ENCODE measurements at regions not wholly inside any gene's neighbourhood (a gene's known extent, or its start where the extent isn't known, plus 50 kb on each side); places are given as distances from the start of the nearest gene placed in this dataset.

DNA sequence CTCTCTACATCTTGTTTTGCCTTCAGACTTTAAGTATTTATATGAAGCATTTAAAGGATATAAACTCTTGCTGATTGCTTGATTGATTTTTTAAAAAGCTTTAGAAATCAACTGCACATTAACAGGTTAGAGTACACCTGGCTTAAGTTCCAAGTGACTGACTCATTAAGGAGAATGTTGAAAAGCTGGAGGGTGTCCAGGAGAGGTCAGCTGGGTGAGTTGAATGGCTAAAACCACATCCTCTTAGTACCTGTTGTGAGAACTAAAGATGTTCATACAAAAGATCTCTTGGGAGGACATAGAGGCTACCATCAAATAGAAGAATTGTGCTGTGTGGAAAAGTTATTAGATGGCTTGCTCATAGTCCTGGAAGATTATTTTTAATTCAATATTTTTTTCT is 206.8 kb downstream of the TXNL1 start:
- no peak for TF ChIP-seq POLR2A (IDR thresholded peaks at IDR 0.05)
- TF ChIP-seq, protein P1, sequence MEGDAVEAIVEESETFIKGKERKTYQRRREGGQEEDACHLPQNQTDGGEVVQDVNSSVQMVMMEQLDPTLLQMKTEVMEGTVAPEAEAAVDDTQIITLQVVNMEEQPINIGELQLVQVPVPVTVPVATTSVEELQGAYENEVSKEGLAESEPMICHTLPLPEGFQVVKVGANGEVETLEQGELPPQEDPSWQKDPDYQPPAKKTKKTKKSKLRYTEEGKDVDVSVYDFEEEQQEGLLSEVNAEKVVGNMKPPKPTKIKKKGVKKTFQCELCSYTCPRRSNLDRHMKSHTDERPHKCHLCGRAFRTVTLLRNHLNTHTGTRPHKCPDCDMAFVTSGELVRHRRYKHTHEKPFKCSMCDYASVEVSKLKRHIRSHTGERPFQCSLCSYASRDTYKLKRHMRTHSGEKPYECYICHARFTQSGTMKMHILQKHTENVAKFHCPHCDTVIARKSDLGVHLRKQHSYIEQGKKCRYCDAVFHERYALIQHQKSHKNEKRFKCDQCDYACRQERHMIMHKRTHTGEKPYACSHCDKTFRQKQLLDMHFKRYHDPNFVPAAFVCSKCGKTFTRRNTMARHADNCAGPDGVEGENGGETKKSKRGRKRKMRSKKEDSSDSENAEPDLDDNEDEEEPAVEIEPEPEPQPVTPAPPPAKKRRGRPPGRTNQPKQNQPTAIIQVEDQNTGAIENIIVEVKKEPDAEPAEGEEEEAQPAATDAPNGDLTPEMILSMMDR (IDR thresholded peaks at IDR 0.05) = no peak

Measured in ovary (tissue), 3 donors.